Activated gamma-delta T cell (primary cell): ENCODE measurements at regions not wholly inside any gene's neighbourhood (a gene's known extent, or its start where the extent isn't known, plus 50 kb on each side); places are given as distances from the start of the nearest gene placed in this dataset.
"Not testable (repeated sequence)": the region's sequence is repeated elsewhere in the genome, so short reads cannot be mapped to it uniquely, and the experiment has no call there.

Source experiments
- DNase-seq: peaks from one replicate; lab custom pipeline; 2025; lab: John Stamatoyannopoulos, UW

DNA sequence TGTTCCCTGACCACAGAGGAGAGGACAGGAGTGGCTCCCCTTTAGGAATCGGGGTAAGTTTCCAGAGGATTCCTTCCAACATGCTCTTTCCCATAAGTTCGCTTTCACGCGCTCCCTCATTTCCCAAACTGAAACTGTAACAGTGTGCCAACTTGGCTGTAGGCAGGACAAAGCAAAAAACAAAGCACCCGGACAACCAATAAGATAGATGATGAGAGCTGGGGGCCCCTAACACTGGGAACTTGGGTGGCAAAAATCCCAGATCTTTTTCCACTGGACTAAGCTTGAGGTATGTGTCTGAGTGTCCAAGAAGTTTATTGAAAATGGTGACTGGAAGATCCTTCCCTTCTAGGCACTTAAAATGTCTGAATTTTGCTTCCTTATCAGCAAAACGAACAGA is 258.7 kb upstream of the IL12B start:
- no peak for DNase-seq

DNA sequence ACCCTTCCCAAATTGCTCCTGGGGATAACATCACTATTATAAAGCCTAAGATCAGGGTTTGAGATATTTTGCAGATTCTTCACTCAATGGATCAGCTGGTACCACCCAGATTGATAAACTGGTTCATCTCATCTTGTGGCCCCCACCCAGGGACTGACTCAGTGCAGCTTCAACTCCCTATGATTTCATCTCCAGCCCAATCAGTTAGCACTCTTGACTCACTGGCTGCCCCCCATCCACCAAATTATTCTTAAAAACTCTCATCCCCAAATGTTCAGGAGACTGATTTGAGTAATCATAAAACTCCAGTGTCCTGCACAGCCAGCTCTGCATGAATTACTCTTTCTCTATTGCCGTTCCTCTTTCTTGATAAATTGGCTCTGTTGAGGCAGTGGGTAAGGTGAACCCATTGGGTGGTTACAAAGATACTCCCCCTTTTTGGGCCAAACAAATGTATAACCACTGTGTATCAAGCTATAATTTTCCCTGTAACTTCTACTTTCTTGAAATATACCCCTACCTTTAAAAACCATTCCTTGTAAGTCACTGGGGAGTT is 263.3 kb upstream of the IL12B start:
- DNase-seq, result no peak

DNA sequence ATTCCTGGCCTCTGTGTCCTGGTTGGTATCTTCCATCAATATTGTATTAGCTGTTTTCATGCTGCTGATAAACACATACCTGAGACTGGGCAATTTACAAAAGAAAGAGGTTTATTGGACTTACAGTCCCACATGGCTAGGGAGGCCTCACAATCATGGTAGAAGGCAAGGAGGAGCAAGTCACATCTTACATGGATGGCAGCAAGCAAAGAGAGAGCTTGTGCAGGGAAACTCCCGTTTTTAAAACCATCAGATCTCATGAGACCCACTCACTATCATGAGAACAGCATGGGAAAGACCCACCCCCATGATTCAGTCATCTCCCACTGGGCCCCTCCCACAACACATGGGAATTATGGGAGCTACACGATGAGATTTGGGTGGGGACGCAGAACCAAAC is 265.3 kb upstream of the IL12B start:
- not testable (repeated sequence) for DNase-seq

DNA sequence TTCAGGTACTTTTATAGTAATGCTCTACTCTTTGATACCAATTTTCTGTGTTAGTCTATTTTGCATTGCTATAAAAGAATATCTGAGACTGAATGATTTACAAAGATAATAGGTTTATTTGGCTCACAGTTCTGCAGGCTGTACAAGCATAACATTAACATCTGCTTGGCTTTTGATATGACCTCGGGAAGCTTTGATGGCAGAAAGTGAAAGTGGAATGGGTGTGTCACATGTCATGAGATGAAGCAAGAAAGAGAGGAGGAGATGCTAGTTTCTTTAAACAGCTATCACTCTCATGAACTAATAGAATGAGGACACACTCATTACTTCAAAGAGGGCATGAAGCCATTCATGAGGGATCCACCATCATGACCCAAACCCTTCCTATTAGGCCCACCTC is 270.9 kb upstream of the IL12B start:
- no peak for DNase-seq

DNA sequence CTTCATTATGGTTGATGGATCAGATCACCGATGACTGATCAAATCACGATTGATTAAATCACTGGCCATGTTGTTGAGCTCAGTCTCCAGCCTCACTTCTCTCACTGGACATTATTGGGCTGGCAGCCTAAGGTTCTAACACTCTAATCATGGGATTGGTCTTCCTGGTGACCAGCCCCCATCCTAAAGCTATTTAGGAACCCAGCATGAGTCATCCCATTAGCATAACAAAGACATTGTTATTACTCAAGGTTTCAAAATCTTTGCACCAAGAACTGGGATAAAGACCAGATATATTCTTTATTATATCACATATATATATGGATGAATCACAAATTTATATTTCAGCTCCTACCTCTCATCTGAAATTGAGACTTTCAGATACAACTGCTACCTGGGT is 272.1 kb upstream of the IL12B start:
- no peak for DNase-seq

DNA sequence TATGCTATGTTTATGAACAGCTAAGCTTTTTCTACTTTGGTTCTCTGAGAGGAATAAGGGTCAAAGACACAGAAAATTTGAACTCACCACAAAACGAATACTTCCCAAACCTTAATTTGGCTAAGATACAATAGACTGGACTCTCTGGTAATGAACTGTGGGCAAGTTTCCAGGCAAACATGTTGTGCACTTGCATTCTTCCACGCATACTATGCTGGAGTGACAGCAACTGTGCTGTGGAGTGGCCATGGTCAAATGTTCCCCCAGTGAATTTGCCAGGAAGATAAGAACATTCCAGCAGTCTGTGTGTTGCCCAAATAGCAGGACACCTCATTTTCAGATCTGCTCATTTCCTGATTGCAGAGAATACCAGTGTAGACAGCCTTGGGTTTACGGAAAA is 275.3 kb upstream of the IL12B start:
- no peak for DNase-seq

DNA sequence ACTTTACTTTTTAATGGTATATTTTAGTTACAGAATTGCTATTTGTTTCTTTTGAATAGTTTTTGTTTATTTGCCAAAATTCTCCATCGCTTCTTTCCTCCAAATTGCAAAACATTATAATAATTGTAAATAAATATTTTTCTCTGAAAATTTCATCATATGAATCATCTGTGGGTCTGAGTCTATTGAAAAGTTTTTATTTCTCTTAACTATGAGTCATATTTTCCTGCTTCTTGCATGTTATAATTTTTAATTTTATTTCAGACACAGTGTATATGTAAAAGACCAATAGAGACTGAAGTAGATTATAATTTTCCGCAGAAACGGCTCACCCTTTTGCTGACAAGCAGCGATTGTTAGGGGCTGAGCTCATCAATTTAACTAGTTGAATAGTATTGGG is 279.1 kb upstream of the IL12B start:
- no peak for DNase-seq

DNA sequence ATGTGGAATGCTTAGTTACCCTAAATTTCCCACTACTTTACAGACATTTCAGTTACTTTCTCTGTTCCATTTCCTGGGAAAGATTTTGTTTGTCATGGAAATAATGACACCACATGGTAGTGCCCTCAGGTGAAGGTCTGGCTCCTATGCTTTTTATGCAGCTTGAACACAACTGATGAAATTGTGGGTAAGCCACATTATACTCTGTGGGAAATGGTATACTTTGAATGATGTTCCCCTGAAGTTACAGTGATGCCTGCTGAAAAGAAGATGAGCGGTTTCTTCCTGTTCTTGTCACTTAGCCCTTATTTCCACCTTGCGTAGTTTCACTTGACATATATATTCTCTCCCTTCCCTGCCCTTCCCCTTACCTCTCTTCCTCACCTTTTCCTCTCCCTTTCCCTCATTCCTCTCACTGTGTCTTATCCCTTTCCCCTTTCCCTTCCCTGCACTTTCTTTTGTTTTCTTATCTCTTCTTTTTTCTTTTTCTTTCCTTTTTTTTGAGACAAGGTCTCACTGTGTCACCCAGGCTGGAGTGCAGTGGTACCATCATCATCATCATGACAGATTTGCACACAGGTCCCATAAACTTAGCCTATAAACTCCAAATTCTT is 280.8 kb upstream of the IL12B start:
- DNase-seq, result no peak

DNA sequence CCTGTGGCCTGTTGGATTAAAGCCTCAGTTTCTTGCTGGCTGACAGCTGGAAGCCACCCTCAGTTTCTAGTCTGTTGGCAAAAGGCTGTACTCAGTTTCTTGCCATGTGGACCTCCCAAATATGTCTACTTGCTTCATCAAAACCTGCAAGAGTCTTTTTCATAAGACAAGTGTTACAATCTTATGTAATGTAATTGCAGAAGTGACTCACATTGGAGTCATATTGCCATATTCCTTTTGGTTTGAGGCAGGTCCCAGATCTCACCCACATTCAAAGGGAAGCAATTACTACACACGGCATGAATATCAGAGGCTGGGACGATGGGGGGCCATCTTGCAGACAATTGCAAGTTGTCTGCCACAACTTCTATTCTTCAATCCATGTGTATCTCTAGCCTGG is 286.7 kb upstream of the IL12B start:
- no peak for DNase-seq

DNA sequence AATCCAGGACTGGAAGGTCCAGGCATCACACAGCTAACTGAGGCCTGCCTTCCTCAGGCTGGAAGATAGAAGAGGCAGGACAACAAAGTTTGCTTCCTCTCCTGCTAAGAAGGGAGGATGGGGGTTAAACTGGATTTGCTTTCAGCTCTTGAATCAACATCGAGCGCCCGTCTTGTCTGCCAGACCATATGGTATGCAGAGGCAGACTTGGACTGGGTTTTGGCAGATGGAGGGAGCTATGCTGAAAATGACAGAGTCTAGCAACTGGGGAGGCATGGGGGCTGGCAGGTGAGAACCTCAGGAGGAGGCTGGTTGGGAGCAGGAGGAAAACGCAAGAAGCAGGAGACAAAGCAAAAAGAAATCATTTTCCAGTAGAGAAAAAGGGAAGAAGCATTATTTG is 289.5 kb upstream of the IL12B start:
- DNase-seq, result no peak

DNA sequence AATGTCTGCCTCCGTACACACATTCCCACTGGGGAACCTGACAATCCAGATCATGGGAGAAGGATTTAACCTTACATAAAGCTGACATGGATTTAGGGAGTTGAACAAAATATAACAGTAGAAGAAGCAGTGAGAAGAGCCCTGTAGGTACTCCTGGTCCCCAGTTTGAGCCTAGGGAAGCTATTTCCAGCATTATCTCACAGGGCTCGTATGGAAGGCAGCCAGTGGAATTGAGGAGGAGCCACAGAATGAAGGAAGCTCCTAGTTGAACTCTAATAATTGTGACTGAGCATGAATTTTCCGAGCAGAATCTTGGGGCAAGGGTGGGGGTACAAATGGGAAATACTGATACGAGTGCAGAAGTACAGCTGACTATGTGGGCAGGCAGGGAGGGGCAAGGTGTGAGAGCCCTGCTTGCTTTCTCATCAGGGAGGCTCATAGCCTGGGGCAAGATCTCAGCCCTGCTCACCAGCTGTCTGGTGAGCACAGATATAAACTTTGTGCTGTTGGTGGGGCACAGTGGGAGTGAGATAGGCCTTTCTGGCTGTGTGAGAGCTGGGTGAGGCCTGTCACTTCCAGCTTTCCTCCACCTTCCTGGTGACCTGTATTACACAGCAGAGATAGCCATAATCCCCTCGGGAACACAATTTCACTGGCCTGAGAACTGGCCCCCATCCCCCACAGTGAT is 290.7 kb upstream of the IL12B start:
- no peak for DNase-seq

DNA sequence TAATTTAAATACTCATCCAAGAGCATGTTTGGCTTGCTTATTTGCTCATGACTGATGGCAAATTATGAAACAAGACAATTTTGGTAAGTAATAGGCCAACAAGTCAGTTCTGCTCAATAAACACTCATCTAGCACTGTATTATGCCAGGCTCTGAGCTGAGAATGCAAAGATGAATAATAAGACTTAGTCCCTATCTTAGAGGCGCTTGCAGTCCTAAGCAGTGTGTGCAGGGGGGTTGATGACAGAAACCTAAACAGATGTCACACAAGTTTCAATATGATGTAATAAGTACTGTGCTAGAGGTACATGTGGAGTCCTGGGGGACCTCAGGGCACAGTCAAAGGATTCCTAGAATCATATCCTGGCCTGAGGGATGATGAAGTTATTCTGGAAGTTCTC is 287.6 kb upstream of the ADRA1B start:
- DNase-seq, result no peak

DNA sequence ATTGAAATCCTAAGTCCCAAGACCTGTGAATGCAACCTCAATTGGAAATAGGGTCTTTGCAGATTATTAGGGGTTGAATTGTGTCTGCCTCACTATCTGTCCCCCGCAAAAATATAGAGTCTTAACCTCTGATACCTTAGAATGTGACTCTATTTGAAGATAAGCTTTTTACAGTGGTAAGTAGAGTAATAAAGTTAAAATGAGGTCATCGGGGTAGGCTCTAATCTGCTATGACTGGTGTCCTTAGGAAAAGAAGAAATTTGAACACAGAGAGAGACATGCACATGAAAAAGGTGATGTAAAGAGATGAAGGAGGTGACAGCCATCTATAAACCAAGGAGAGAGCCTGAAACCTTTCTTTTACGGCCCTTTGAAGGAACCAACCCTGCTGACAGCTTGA is 287.1 kb upstream of the ADRA1B start:
- no peak for DNase-seq

DNA sequence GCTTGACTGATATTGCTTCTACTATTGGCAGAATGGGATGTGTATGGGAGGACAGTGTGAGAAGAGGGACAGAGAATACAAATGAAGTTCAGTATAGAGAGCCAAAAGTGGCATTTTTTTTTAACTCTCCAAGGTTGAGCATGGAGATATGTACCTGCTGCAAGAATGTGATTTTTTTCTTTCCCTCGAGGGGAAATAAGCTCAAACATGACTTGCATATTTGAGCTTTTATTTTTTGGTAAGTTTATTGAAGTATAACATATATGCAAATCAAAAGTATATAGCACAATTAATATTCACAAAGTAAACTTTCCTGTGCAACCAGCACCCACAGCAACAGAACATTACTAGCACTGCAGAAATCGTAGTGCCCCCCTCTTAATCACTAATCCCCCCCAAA is 285.7 kb upstream of the ADRA1B start:
- no peak for DNase-seq

DNA sequence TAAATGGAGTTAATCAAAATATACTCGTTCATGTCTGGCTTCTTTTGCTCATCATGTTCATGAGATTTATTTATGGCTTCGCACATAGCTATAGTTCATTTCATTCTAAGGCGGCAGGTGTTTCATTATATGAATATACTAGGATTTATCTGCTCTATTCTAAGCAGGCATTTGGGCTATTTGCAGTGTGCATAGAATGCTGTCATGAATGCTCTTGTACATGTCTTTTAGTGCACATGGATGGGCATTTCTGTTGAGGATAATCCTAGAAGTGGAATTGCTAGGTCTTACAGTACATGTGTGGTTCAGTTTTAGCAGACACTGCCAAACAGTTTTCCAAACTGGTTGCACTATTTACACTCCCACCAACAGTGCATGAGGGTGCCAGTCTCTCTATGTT is 285.3 kb upstream of the ADRA1B start:
- no peak for DNase-seq

DNA sequence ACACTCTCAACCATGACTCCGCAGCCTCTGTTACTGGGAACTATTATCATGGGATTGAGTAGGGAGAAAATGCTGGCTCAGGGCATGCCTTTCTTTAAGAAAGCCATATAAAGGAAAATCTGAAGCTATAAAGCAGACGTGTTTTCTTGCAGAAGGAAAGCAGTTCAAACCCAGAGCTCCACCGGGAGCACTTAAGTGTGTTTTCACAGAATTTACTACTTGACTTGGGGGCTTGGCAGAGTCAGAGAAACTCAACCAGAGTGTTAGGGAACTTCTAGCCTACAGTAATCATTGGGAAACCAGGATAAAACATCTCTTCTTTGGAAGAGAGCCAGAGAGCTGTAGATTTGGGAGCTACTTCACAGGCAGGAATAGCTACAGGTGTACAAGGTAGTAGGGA is 283.4 kb upstream of the ADRA1B start:
- DNase-seq, result no peak

DNA sequence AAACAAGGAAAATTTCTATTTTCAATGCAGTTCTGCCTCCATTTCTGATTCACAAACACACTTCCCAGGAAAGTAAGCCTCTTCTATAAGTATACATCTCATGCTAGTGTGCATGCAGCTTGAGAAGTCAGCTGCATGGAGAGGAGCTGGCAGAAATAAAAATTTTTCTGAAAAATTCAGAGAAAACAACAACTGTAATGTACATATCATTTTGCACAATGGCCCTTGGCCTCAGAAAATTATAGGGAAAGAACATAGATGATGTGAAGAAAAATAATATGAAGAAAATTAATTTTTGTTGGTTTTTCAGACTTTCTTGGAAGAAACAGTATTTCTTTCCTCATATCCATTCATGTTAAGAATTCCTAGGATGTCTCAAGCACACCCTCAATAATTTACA is 277.8 kb upstream of the ADRA1B start:
- no peak for DNase-seq

DNA sequence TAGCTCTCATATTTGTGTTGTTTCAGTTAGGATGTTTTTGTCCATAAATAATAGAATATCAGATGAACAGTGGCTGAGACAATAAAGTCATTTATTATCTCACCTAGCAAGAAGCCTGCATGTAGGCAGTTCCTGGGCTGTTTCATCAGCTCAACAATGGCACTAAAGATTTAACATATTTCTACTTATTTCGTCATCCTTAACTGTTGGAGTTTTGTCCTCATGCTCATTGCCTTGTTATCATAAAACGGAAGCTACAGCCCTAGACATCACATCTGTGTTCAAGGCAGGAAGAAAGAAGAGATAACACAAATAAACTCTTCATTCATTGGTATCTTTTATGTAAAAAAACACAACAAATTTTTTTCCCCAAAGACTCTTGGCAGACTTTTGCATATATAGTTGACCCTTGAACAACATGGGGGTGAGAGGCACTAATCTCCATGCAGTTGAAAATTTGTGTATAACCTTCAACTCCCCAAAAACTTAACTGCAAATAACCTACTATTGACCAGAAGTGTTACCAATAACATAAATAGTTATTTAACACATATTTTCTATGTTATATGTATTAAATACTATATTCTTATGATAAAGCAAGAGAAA is 277.2 kb upstream of the ADRA1B start:
- DNase-seq, result no peak

DNA sequence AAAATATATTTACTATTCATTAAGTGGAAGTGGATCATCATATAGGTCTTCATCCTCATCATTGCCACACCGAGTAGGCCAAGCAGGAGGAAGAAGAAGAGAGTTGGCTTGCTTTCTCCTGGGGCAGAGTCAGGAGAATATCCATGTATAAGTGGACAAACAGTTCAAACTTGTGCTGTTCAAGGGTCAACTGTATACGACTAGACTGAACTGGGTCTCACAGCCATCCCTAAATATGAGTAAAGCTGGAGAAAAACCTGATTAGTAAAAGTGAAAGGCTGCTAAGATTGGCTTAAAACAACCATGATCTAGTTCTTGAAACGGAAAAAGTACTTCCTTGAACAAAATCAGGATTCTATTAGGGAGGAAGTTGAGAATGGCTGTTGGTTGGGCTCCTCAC is 276.7 kb upstream of the ADRA1B start:
- no peak for DNase-seq

DNA sequence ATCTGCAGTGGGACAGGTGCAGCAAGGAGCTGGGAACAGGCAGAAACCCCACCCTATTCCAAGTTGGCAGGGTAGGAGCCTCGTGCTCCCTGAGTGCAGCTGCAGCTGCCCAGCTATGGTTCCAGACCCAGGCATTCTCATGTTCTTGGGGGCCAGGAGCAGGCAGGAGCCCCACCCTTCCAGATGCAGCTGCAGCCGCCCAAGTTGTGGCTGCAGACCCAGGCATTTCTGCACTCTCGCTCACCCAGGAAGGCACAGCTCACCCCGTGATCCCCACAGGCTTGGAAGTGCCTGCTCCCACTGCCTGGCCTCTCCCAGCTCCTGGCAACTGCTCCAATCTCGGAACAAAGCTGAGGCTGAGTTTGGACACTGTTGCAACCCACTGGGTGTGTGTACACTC is 275.8 kb upstream of the ADRA1B start:
- peak; percentile 5 for DNase-seq

DNA sequence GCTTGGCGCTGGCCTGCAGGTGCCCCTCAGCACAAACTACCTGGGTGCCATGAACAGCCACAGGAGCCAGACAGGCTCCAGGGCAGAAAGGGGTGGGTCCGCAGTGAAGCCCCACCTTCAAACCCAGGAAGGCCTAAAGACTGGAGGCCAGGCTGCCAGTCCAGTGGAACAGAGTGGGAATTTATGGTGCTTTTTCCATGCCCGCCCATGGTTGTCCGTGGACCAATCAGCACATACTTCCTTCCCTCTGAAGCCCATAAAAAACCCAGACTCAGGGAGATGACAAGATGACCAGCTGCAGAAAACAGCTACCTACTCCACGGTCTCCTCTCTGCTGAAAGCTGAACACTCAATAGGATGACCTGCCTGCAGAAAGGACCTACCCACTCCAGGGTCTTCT is 275.4 kb upstream of the ADRA1B start:
- DNase-seq, result no peak

DNA sequence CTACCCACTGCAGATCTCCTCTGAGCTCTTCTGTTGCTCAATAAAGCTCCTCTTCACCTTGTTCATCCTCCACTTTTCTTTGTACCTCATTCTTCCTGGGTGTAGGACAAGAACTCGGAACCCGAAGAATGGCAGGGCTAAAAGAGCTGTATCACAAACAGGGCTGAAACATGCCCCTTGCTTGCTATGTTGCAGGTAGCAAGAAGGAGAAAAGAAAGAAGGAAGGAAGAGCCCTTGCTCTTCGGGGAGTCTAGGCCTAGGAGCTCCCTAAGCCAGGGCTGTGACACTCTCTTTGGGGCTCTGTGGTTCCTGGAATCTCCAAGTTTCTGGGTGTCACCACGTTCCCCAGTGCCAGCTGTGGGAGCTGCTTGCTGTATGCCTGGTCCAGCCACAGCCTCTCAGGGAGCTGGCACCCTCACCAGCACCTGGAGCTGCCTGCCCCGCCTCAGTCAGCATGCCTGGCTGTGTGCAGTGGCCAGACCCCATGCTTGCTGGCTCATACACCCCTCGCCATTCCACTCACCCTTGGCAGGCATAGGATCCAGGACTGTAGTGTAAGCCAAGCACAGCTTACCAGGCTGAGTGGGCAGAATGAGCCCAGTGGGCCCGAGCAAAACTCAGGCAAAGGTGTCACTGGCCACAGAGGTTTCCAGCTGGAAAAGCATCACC is 274.8 kb upstream of the ADRA1B start:
- no peak for DNase-seq

DNA sequence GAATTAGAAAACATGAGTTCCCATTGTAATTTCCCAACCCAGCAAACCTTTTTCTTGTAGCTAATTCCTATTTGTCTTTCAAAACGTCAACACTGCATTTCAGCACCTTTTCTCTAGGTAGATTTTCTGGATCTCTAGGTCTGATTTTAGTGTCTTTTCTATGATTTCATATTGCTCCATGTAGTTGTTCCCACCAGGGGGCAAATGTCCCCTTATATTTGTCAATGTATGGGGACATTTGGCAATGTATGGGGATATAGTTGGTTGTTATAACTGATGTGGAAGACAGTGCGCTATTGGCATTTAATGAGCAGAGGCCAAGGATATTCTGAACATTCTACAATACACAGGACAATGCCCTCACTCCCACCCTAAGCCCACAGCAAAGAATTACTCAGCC is 273.9 kb upstream of the ADRA1B start:
- no peak for DNase-seq
